ENCODE measurements at regions not wholly inside any gene's neighbourhood (a gene's known extent, or its start where the extent isn't known, plus 50 kb on each side); places are given as distances from the start of the nearest gene placed in this dataset.

DNA sequence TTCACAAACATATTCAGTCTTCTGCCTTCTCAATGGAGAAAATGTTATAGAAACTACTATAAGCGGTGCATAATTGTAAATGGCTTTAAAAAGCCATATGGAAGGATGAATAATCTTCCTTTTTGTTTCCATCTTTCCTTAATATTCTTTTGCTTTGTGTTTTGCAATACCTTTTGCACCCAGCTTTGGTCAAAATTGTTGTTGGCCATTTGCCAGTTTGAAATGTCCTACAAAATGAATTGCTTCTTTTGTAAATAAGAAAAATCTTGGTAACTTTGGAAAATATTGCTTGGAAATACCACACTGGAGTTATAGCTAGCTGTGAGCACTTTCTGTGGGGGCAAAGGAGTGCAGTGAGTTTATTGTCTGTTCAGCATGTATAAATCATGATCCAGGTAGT, 93.5 kb upstream of the NR2F2 start:
- TF ChIP-seq USF2 (CRISPR knock-in tag; IDR thresholded peaks at IDR 0.05) (no peak), PRDM15 (CRISPR knock-in tag; IDR thresholded peaks at IDR 0.05) (no peak), IRF2 (CRISPR knock-in tag; IDR thresholded peaks at IDR 0.05; ENCODE audit: borderline replicate concordance, low read depth) (no peak), ZNF263 (CRISPR knock-in tag; IDR thresholded peaks at IDR 0.05; ENCODE audit: low read depth) (no peak), TEAD4 (CRISPR knock-in tag; IDR thresholded peaks at IDR 0.05) (no peak), NFE2L1 (CRISPR knock-in tag; IDR thresholded peaks at IDR 0.05) (no peak), CBFB (CRISPR knock-in tag; IDR thresholded peaks at IDR 0.05; ENCODE audit: low read depth) (no peak), KAT7 (CRISPR knock-in tag; IDR thresholded peaks at IDR 0.05; ENCODE audit: borderline replicate concordance) (no peak), TP53 (CRISPR knock-in tag; IDR thresholded peaks at IDR 0.05) (no peak), USF1 (CRISPR knock-in tag; IDR thresholded peaks at IDR 0.05) (no peak), ATF3 (CRISPR knock-in tag; conservative IDR thresholded peaks at IDR 0.05) (no peak)
- TF ChIP-seq, protein P1, sequence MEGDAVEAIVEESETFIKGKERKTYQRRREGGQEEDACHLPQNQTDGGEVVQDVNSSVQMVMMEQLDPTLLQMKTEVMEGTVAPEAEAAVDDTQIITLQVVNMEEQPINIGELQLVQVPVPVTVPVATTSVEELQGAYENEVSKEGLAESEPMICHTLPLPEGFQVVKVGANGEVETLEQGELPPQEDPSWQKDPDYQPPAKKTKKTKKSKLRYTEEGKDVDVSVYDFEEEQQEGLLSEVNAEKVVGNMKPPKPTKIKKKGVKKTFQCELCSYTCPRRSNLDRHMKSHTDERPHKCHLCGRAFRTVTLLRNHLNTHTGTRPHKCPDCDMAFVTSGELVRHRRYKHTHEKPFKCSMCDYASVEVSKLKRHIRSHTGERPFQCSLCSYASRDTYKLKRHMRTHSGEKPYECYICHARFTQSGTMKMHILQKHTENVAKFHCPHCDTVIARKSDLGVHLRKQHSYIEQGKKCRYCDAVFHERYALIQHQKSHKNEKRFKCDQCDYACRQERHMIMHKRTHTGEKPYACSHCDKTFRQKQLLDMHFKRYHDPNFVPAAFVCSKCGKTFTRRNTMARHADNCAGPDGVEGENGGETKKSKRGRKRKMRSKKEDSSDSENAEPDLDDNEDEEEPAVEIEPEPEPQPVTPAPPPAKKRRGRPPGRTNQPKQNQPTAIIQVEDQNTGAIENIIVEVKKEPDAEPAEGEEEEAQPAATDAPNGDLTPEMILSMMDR (IDR thresholded peaks at IDR 0.05) = no peak
- TF ChIP-seq, protein P2, sequence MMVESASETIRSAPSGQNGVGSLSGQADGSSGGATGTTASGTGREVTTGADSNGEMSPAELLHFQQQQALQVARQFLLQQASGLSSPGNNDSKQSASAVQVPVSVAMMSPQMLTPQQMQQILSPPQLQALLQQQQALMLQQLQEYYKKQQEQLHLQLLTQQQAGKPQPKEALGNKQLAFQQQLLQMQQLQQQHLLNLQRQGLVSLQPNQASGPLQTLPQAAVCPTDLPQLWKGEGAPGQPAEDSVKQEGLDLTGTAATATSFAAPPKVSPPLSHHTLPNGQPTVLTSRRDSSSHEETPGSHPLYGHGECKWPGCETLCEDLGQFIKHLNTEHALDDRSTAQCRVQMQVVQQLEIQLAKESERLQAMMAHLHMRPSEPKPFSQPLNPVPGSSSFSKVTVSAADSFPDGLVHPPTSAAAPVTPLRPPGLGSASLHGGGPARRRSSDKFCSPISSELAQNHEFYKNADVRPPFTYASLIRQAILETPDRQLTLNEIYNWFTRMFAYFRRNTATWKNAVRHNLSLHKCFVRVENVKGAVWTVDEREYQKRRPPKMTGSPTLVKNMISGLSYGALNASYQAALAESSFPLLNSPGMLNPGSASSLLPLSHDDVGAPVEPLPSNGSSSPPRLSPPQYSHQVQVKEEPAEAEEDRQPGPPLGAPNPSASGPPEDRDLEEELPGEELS (CRISPR knock-in tag; IDR thresholded peaks at IDR 0.05) = no peak
